H1 (cell line): ENCODE measurements at regions not wholly inside any gene's neighbourhood (a gene's known extent, or its start where the extent isn't known, plus 50 kb on each side); places are given as distances from the start of the nearest gene placed in this dataset.

Experiments used
- CTCF ChIA-PET: fragments of 300-600 bp; sonication (Branson Sonifier 250); formaldehyde crosslinking; loops from one replicate; lab custom pipeline; 2021; ENCODE audit not compliant: partially characterized antibody; lab: Charles Lee
- POLR2A ChIA-PET: fragments of 300-600 bp; sonication (Branson Sonifier 250); formaldehyde crosslinking; loops from one replicate; lab custom pipeline; 2021; ENCODE audit warnings: inconsistent platforms; ENCODE audit not compliant: partially characterized antibody; lab: Charles Lee
- DNase-seq, 2 experiments: peaks; one replicate each; pipeline versions ENCODE4 v3.0.0 to v3.0.0-alpha.2; 2010 to 2022; ENCODE audit warnings: low spot score in 2 of 2, low read depth in 1 of 2, mixed read lengths in 1 of 2
- FAIRE-seq: peaks from 2 replicates; lab custom pipeline; 2011; peaks lifted over from hg19 to GRCh38; lab: Jason Lieb, UNC
- H2AFZ ChIP-seq: 2 replicates; pipeline ENCODE4 v1.8.1; 2012; ENCODE audit warnings: low read length, inconsistent platforms
- H2AK5ac ChIP-seq: 2 replicates; pipeline ENCODE4 v1.6.1; 2013; ENCODE audit warnings: low read depth, low read length
- H2BK120ac ChIP-seq: replicated peaks from 2 replicates; pipeline ENCODE3; 2013; ENCODE audit warnings: low read depth, low read length, inconsistent platforms
- H2BK12ac ChIP-seq: 2 replicates; pipeline ENCODE4 v1.6.1; 2013; ENCODE audit warnings: low read depth, low read length
- H2BK15ac ChIP-seq: 2 replicates; pipeline ENCODE4 v1.6.1; 2013; ENCODE audit warnings: low read length
- H2BK20ac ChIP-seq: 2 replicates; pipeline ENCODE4 v1.6.1; 2013; ENCODE audit warnings: low read length
- H2BK5ac ChIP-seq: 2 replicates; pipeline ENCODE4 v1.6.1; 2013; ENCODE audit warnings: low read depth, low read length
- H3K14ac ChIP-seq: 2 replicates; pipeline ENCODE4 v1.6.1; 2013; ENCODE audit warnings: inconsistent platforms; ENCODE audit not compliant: insufficient read length
- H3K18ac ChIP-seq: 2 replicates; pipeline ENCODE4 v1.6.1; 2013; ENCODE audit warnings: low read length; ENCODE audit errors: extremely low read depth
- H3K23ac ChIP-seq: 2 replicates; pipeline ENCODE4 v1.6.1; 2013; ENCODE audit warnings: inconsistent platforms; ENCODE audit not compliant: insufficient read length
- H3K23me2 ChIP-seq: 2 replicates; pipeline ENCODE4 v1.6.1; 2013; ENCODE audit warnings: low read depth, low read length
- H3K27ac ChIP-seq: 2 replicates; pipeline ENCODE4 v1.6.1; 2011; ENCODE audit warnings: low read depth, low read length, inconsistent platforms
- H3K27me3 ChIP-seq, 4 experiments: replicated peaks in 1 of 4; 1 replicate in 1 of 4; 2 replicates in 3 of 4; pipeline versions ENCODE4 v1.6.1 to v1.8.1; 2011 to 2013; ENCODE audit warnings: low read length in 3 of 4, mild to moderate bottlenecking in 3 of 4, inconsistent platforms in 2 of 4, mixed read lengths in 2 of 4, moderate library complexity in 1 of 4; ENCODE audit not compliant: control insufficient read depth in 3 of 4, insufficient read depth in 3 of 4; ENCODE audit errors: extremely low read depth in 1 of 4
- H3K36me3 ChIP-seq, 4 experiments: 2 replicates each; pipeline versions ENCODE4 v1.6.1 to v1.8.1; 2011 to 2013; ENCODE audit warnings: mild to moderate bottlenecking in 4 of 4, low read length in 3 of 4, moderate library complexity in 2 of 4, control low read depth in 1 of 4, inconsistent platforms in 1 of 4; ENCODE audit not compliant: insufficient read depth in 4 of 4, control insufficient read depth in 2 of 4
- H3K4ac ChIP-seq: replicated peaks from 2 replicates; pipeline ENCODE3; 2013; ENCODE audit warnings: low read length, low read depth, mixed read lengths, inconsistent platforms; ENCODE audit not compliant: insufficient read length
- H3K4me1 ChIP-seq, 4 experiments: replicated peaks in 1 of 4; 1 replicate in 1 of 4; 2 replicates in 3 of 4; pipeline versions ENCODE4 v1.6.1 to v1.8.1; 2011 to 2013; ENCODE audit warnings: low read length in 3 of 4, inconsistent platforms in 2 of 4, mixed read lengths in 1 of 4; ENCODE audit not compliant: insufficient read depth in 4 of 4, control insufficient read depth in 3 of 4
- H3K4me2 ChIP-seq, 2 experiments: 2 replicates each; pipeline versions ENCODE4 v1.6.1 to v1.8.1; 2011 to 2013; ENCODE audit warnings: low read depth in 2 of 2, low read length in 2 of 2, control low read depth in 1 of 2, inconsistent platforms in 1 of 2, mild to moderate bottlenecking in 1 of 2; ENCODE audit not compliant: insufficient read depth in 1 of 2
- H3K4me3 ChIP-seq, 4 experiments: fragments of 200-600, 300-600 bp in 1 of 4; sonication (generic), shearing (Covaris generic), sonication (Bioruptor Twin) in 1 of 4; 2 replicates each; pipeline versions ENCODE4 v1.5.1 to v1.8.1; 2011 to 2016; ENCODE audit warnings: low read length in 4 of 4, low read depth in 3 of 4, control low read depth in 2 of 4, inconsistent platforms in 2 of 4, mild to moderate bottlenecking in 2 of 4, mixed read lengths in 1 of 4, moderate library complexity in 1 of 4; ENCODE audit not compliant: insufficient read depth in 2 of 4; ENCODE audit errors: extremely low read depth in 1 of 4
- H3K56ac ChIP-seq: replicated peaks from 2 replicates; pipeline ENCODE3; 2013; ENCODE audit warnings: low read depth, mild to moderate bottlenecking, mixed read lengths, low read length, inconsistent platforms; ENCODE audit not compliant: insufficient read length
- H3K79me1 ChIP-seq: 2 replicates; pipeline ENCODE4 v1.6.1; 2013; ENCODE audit warnings: low read depth, low read length, control low read depth
- H3K79me2 ChIP-seq, 2 experiments: 2 replicates each; pipeline versions ENCODE4 v1.6.1 to v1.8.1; 2012 to 2013; ENCODE audit warnings: low read length in 2 of 2, mild to moderate bottlenecking in 2 of 2, inconsistent platforms in 1 of 2; ENCODE audit not compliant: insufficient read depth in 2 of 2, control insufficient read depth in 1 of 2
- H3K9ac ChIP-seq, 4 experiments: replicated peaks in 1 of 4; 1 replicate in 1 of 4; 2 replicates in 3 of 4; pipeline versions ENCODE4 v1.6.1 to v1.8.1; 2011 to 2013; ENCODE audit warnings: low read depth in 3 of 4, low read length in 3 of 4, control low read depth in 2 of 4, mild to moderate bottlenecking in 2 of 4, moderate library complexity in 2 of 4, inconsistent platforms in 1 of 4; ENCODE audit errors: extremely low read depth in 1 of 4
- H3K9me3 ChIP-seq, 2 experiments: 2 replicates each; pipeline versions ENCODE4 v1.6.1 to v1.8.1; 2012 to 2013; ENCODE audit warnings: mild to moderate bottlenecking in 2 of 2, moderate library complexity in 2 of 2, control low read depth in 1 of 2, inconsistent platforms in 1 of 2, low read depth in 1 of 2, low read length in 1 of 2, mixed read lengths in 1 of 2; ENCODE audit not compliant: insufficient read depth in 2 of 2
- H4K20me1 ChIP-seq, 2 experiments: replicated peaks in 1 of 2; 2 replicates each; pipeline versions ENCODE3 to v1.8.1; 2011 to 2013; ENCODE audit warnings: inconsistent platforms in 2 of 2, low read length in 2 of 2, mild to moderate bottlenecking in 1 of 2; ENCODE audit not compliant: insufficient read depth in 2 of 2, control insufficient read depth in 1 of 2
- H4K5ac ChIP-seq: 2 replicates; pipeline ENCODE4 v1.6.1; 2013; ENCODE audit warnings: low read length, low read depth, mixed read lengths, inconsistent platforms; ENCODE audit not compliant: insufficient read length
- H4K8ac ChIP-seq: 2 replicates; pipeline ENCODE4 v1.8.0; 2013; ENCODE audit warnings: mild to moderate bottlenecking, moderate library complexity, low read length, inconsistent platforms; ENCODE audit not compliant: insufficient read depth; ENCODE audit errors: extremely low read depth
- H4K91ac ChIP-seq: replicated peaks from 2 replicates; pipeline ENCODE3; 2013; ENCODE audit warnings: low read length, mixed read lengths, inconsistent platforms; ENCODE audit not compliant: insufficient read length
- BACH1 ChIP-seq: IDR thresholded peaks from 2 replicates; pipeline ENCODE4 v1.6.1; 2012; ENCODE audit warnings: low read length, improper control_type of control experiment
- POLR2A ChIP-seq, 2 experiments: IDR thresholded peaks; 1 replicate in 1 of 2; 2 replicates in 1 of 2; pipeline ENCODE4 v1.6.1; 2011; ENCODE audit warnings: low read depth in 2 of 2, low read length in 2 of 2, mild to moderate bottlenecking in 2 of 2; ENCODE audit errors: control extremely low read depth in 1 of 2
- RAD21 ChIP-seq, 2 experiments: IDR thresholded peaks in 1 of 2; conservative IDR thresholded peaks in 1 of 2; 2 replicates each; pipeline ENCODE4 v1.6.1; 2011; ENCODE audit warnings: low read depth in 2 of 2, low read length in 2 of 2, improper control_type of control experiment in 1 of 2, inconsistent platforms in 1 of 2, mild to moderate bottlenecking in 1 of 2, moderate library complexity in 1 of 2
- SP1 ChIP-seq: IDR thresholded peaks from 2 replicates; pipeline ENCODE4 v1.6.1; 2011; ENCODE audit warnings: low read depth, low read length
- TAF1 ChIP-seq: IDR thresholded peaks from 2 replicates; pipeline ENCODE4 v1.6.1; 2011; ENCODE audit warnings: mild to moderate bottlenecking, low read depth, low read length
- TBP ChIP-seq: IDR thresholded peaks from 2 replicates; pipeline ENCODE4 v1.6.1; 2011; ENCODE audit warnings: low read depth, low read length, improper control_type of control experiment
- WGBS, 2 experiments: shearing (Covaris generic) in 1 of 2; methylation state at CpG; one replicate each; pipeline versions ENCODE4 v1.1.6 to v1.1.7; 2013 to 2015; ENCODE audit warnings: low lambda C conversion rate in 2 of 2, mixed read lengths in 2 of 2, inconsistent platforms in 1 of 2, low coverage in 1 of 2, missing lambda C conversion rate in 1 of 2; ENCODE audit not compliant: insufficient replicate concordance in 2 of 2, insufficient coverage in 1 of 2, insufficient read length in 1 of 2; ENCODE audit errors: extremely low coverage in 1 of 2, missing lambda C conversion rate in 1 of 2; 5-methylcytosine and 5-hydroxymethylcytosine counted together
- TF ChIP-seq, protein P1 (sequence below): IDR thresholded peaks from 2 replicates; pipeline ENCODE4 v1.6.1; 2011; ENCODE audit warnings: low read depth, mild to moderate bottlenecking, low read length; ENCODE audit not compliant: insufficient read depth
- TF ChIP-seq, protein P2 (sequence below), 3 experiments: IDR thresholded peaks; 1 replicate in 2 of 3; 2 replicates in 1 of 3; pipeline versions ENCODE4 v1.5.1 to v1.6.1; 2011; ENCODE audit warnings: low read length in 3 of 3, mild to moderate bottlenecking in 3 of 3, inconsistent platforms in 2 of 3, low read depth in 1 of 3, moderate library complexity in 1 of 3; ENCODE audit not compliant: insufficient read depth in 1 of 3; ENCODE audit errors: control extremely low read depth in 1 of 3
- TF ChIP-seq, protein P3 (sequence below): IDR thresholded peaks from 2 replicates; pipeline ENCODE4 v1.6.1; 2012; ENCODE audit warnings: low read length, inconsistent platforms

DNA sequence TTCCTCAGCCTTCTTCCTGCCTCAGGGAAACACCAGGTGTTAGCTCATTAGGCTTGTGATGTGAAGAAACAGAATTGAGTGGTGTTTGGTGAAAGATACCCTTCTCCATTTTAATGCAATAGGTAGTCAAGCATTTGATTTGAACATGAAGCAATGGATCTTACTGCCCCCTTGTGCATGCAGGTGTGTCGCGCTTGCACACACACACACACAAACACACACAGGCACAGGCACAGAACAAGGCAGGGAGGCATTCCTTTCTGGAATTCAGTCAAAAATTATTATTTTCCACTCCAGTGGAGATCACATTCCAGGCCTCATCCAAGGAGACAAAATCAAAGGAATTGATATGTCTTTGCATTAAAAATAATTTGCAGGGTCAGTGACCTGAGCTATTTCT is 667.0 kb upstream of the MARCKS start:
- no peak overlapping the region for H2BK5ac ChIP-seq
- ChIA-PET CTCF (interaction anchor here (1.1 to 2.3 kb wide), 5 partner anchors 9 to 406 kb away, joined by 3 to 6 read pairs (median 4); no protein-coding TSS in a partner anchor), POLR2A (no interaction called here)
- no peak overlapping the region for H3K14ac ChIP-seq
- TF ChIP-seq, protein P1, sequence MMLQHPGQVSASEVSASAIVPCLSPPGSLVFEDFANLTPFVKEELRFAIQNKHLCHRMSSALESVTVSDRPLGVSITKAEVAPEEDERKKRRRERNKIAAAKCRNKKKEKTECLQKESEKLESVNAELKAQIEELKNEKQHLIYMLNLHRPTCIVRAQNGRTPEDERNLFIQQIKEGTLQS = no peak
- no peak for TF ChIP-seq BACH1
- no peak for TF ChIP-seq POLR2A (IDR thresholded peaks at IDR 0.05; ENCODE audit: control extremely low read depth in 1 of 2, low read depth in 2 of 2, low read length in 2 of 2)
- TF ChIP-seq RAD21 (IDR thresholded peaks at IDR 0.05 in 1 of 2, conservative IDR thresholded peaks at IDR 0.05 in 1 of 2; ENCODE audit: low read depth in 2 of 2, low read length in 2 of 2) = peak; percentile 55 to 63
- TF ChIP-seq TBP = no peak
- TF ChIP-seq TAF1 = no peak
- TF ChIP-seq SP1 = no peak
- TF ChIP-seq, protein P2, sequence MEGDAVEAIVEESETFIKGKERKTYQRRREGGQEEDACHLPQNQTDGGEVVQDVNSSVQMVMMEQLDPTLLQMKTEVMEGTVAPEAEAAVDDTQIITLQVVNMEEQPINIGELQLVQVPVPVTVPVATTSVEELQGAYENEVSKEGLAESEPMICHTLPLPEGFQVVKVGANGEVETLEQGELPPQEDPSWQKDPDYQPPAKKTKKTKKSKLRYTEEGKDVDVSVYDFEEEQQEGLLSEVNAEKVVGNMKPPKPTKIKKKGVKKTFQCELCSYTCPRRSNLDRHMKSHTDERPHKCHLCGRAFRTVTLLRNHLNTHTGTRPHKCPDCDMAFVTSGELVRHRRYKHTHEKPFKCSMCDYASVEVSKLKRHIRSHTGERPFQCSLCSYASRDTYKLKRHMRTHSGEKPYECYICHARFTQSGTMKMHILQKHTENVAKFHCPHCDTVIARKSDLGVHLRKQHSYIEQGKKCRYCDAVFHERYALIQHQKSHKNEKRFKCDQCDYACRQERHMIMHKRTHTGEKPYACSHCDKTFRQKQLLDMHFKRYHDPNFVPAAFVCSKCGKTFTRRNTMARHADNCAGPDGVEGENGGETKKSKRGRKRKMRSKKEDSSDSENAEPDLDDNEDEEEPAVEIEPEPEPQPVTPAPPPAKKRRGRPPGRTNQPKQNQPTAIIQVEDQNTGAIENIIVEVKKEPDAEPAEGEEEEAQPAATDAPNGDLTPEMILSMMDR (IDR thresholded peaks at IDR 0.05; ENCODE audit: control extremely low read depth in 1 of 3, insufficient read depth in 1 of 3, low read depth in 1 of 3, low read length in 3 of 3) = peak in 2 of 3 experiments; percentile 44 to 50; a peak in 2 of 4 replicates
- TF ChIP-seq, protein P3, sequence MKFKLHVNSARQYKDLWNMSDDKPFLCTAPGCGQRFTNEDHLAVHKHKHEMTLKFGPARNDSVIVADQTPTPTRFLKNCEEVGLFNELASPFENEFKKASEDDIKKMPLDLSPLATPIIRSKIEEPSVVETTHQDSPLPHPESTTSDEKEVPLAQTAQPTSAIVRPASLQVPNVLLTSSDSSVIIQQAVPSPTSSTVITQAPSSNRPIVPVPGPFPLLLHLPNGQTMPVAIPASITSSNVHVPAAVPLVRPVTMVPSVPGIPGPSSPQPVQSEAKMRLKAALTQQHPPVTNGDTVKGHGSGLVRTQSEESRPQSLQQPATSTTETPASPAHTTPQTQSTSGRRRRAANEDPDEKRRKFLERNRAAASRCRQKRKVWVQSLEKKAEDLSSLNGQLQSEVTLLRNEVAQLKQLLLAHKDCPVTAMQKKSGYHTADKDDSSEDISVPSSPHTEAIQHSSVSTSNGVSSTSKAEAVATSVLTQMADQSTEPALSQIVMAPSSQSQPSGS = no peak
- no peak overlapping the region for H3K9ac ChIP-seq
- H4K20me1 ChIP-seq = no peaks in the 10 kb centered on the region
- H3K4me1 ChIP-seq = no peaks in the 10 kb centered on the region
- H2BK20ac ChIP-seq = no peak overlapping the region
- H3K4me3 ChIP-seq = no peak overlapping the region
- no peak overlapping the region for H3K23ac ChIP-seq
- no peaks in the 10 kb centered on the region for H3K79me2 ChIP-seq
- WGBS, 2 experiments = 93% methylated on average over 2 of the region's 2 CpGs; no CpG with 5 or more reads in 1 of the 2 experiments
- no peak overlapping the region for H3K4me2 ChIP-seq
- FAIRE-seq = peak; percentile 55
- no peak overlapping the region for H2BK15ac ChIP-seq
- DNase-seq = no peak
- H2AK5ac ChIP-seq = no peak overlapping the region
- no peak overlapping the region for H4K5ac ChIP-seq
- H3K36me3 ChIP-seq = no peaks in the 10 kb centered on the region
- no peak overlapping the region for H3K56ac ChIP-seq
- H2AFZ ChIP-seq = no peak overlapping the region
- no peaks in the 10 kb centered on the region for H3K79me1 ChIP-seq
- no peaks in the 10 kb centered on the region for H3K27me3 ChIP-seq
- H4K91ac ChIP-seq = no peak overlapping the region
- H3K27ac ChIP-seq = no peak overlapping the region
- no peaks in the 10 kb centered on the region for H3K9me3 ChIP-seq
- no peaks in the 10 kb centered on the region; the same call in 1 of the 2 replicates for H3K23me2 ChIP-seq
- H3K18ac ChIP-seq = no peak overlapping the region
- no peak overlapping the region for H3K4ac ChIP-seq
- H2BK12ac ChIP-seq = no peak overlapping the region
- no peak overlapping the region for H2BK120ac ChIP-seq
- H4K8ac ChIP-seq = no peak overlapping the region
